CD14-positive monocyte (primary cell): ENCODE measurements at regions not wholly inside any gene's neighbourhood (a gene's known extent, or its start where the extent isn't known, plus 50 kb on each side); places are given as distances from the start of the nearest gene placed in this dataset.

ENCODE experiments used
- DNase-seq, 3 donors: peaks; one replicate each; pipeline ENCODE4 v3.0.0-alpha.2; 2011 to 2022
- H2AFZ ChIP-seq: 2 replicates; pipeline ENCODE4 v1.6.0; 2012; ENCODE audit warnings: mild to moderate bottlenecking, low read depth, low read length, inconsistent platforms; ENCODE audit not compliant: insufficient read depth, poor library complexity, severe bottlenecking
- H3K27ac ChIP-seq, 2 donors: 1 replicate in 1 of 2; 2 replicates in 1 of 2; pipeline ENCODE4 v1.5.1; 2012 to 2013; ENCODE audit warnings: low read length in 2 of 2, control low read depth in 1 of 2, inconsistent platforms in 1 of 2, low read depth in 1 of 2, mild to moderate bottlenecking in 1 of 2
- H3K27me3 ChIP-seq, 2 donors: one replicate each; pipeline versions ENCODE4 v1.6.0 to v1.6.1; 2011 to 2013; ENCODE audit warnings: low read length in 2 of 2; ENCODE audit not compliant: control insufficient read depth in 2 of 2, insufficient read depth in 2 of 2
- H3K36me3 ChIP-seq, 2 donors: replicated peaks in 1 of 2; 1 replicate in 1 of 2; 2 replicates in 1 of 2; pipeline versions ENCODE4 v1.5.1 to v1.6.1; 2012 to 2013; ENCODE audit warnings: low read length in 2 of 2, control low read depth in 1 of 2, inconsistent platforms in 1 of 2, mild to moderate bottlenecking in 1 of 2; ENCODE audit not compliant: insufficient read depth in 2 of 2, control insufficient read depth in 1 of 2
- H3K4me1 ChIP-seq, 2 donors: 1 replicate in 1 of 2; 2 replicates in 1 of 2; pipeline versions ENCODE4 v1.5.1 to v1.6.1; 2012 to 2013; ENCODE audit warnings: low read length in 2 of 2, control low read depth in 1 of 2, inconsistent platforms in 1 of 2, mild to moderate bottlenecking in 1 of 2, moderate library complexity in 1 of 2; ENCODE audit not compliant: insufficient read depth in 2 of 2, control insufficient read depth in 1 of 2
- H3K4me2 ChIP-seq: replicated peaks from 2 replicates; pipeline ENCODE3; 2012; ENCODE audit warnings: low read length, moderate library complexity, mild to moderate bottlenecking; ENCODE audit not compliant: poor library complexity, severe bottlenecking; ENCODE audit errors: extremely low read depth
- H3K4me3 ChIP-seq, 3 experiments: fragments of 200-600 bp in 1 of 3; sonication (generic) in 1 of 3; replicated peaks in 1 of 3; 1 replicate in 2 of 3; 2 replicates in 1 of 3; pipeline ENCODE4 v1.5.1; 2011 to 2013; ENCODE audit warnings: low read length in 3 of 3, mild to moderate bottlenecking in 3 of 3, control low read depth in 2 of 3, low read depth in 2 of 3, inconsistent platforms in 1 of 3, moderate library complexity in 1 of 3
- H3K79me2 ChIP-seq: 2 replicates; pipeline ENCODE4 v1.6.0; 2012; ENCODE audit warnings: mild to moderate bottlenecking, control low read depth, inconsistent platforms, low read length, moderate library complexity; ENCODE audit not compliant: insufficient read depth
- H3K9ac ChIP-seq: 2 replicates; pipeline ENCODE4 v1.6.0; 2017; ENCODE audit warnings: low read length, mild to moderate bottlenecking; ENCODE audit not compliant: insufficient read depth, poor library complexity, severe bottlenecking
- H3K9me3 ChIP-seq, 2 donors: replicated peaks in 1 of 2; 1 replicate in 1 of 2; 2 replicates in 1 of 2; pipeline versions ENCODE4 v1.5.1 to v1.6.1; 2012 to 2013; ENCODE audit warnings: low read length in 2 of 2, control low read depth in 1 of 2; ENCODE audit not compliant: control insufficient read depth in 1 of 2, insufficient read depth in 1 of 2
- H4K20me1 ChIP-seq: 2 replicates; pipeline ENCODE4 v1.6.0; 2012; ENCODE audit warnings: mild to moderate bottlenecking, low read length, control low read depth, moderate library complexity; ENCODE audit not compliant: insufficient read depth
- H3K27ac Mint-ChIP-seq, 7 donors: one replicate each; pipeline ENCODE4 v1.8.0; 2020; ENCODE audit warnings: mild to moderate bottlenecking in 7 of 7, mixed read lengths in 7 of 7, moderate library complexity in 6 of 7, inconsistent platforms in 2 of 7
- H3K27me3 Mint-ChIP-seq, 3 donors: one replicate each; pipeline ENCODE4 v1.8.0; 2021 to 2022; ENCODE audit warnings: low read depth in 3 of 3, mild to moderate bottlenecking in 3 of 3, mixed read lengths in 3 of 3, moderate library complexity in 3 of 3, inconsistent platforms in 1 of 3
- H3K36me3 Mint-ChIP-seq, 2 donors: one replicate each; pipeline ENCODE4 v1.8.0; 2020; ENCODE audit warnings: mixed read lengths in 2 of 2, inconsistent platforms in 1 of 2, mild to moderate bottlenecking in 1 of 2
- H3K4me1 Mint-ChIP-seq: one replicate; pipeline ENCODE4 v1.8.0; 2020; ENCODE audit warnings: mild to moderate bottlenecking, mixed read lengths
- H3K4me3 Mint-ChIP-seq, 2 donors: one replicate each; pipeline ENCODE4 v1.8.0; 2020; ENCODE audit warnings: mild to moderate bottlenecking in 2 of 2, mixed read lengths in 2 of 2, moderate library complexity in 1 of 2
- H3K9me3 Mint-ChIP-seq, 7 donors: one replicate each; pipeline ENCODE4 v1.8.0; 2020 to 2022; ENCODE audit warnings: mixed read lengths in 7 of 7, mild to moderate bottlenecking in 6 of 7, moderate library complexity in 6 of 7, inconsistent platforms in 2 of 7
- CTCF ChIP-seq: fragments of 200-600 bp; IDR thresholded peaks from one replicate; pipeline ENCODE4 v1.8.0; 2022; ENCODE audit warnings: antibody characterized with exemption, mild to moderate bottlenecking
- WGBS: methylation state at CpG from one replicate; pipeline ENCODE4 v1.1.5; 2013; ENCODE audit warnings: missing lambda C conversion rate; ENCODE audit not compliant: insufficient coverage; 5-methylcytosine and 5-hydroxymethylcytosine counted together
- intact Hi-C, 2 donors: fragments of 100-400 bp; cut with micrococcal nuclease; formaldehyde crosslinking; loops; one replicate each; pipeline versions ENCODE4 v1.15.0 to v1.15.1; 2023

- Histone ChIP-seq H3K9me3 (no peaks in the 10 kb centered on the region), H3K27ac (no peak overlapping the region), H3K27me3 (no peaks in the 10 kb centered on the region), H3K4me2 (no peak overlapping the region), H3K36me3 (no peaks in the 10 kb centered on the region), H3K9ac (no peak overlapping the region), H3K79me2 (no peaks in the 10 kb centered on the region), H3K4me3 (no peak overlapping the region), H3K4me1 (no peaks in the 10 kb centered on the region), H4K20me1 (no peaks in the 10 kb centered on the region), H2AFZ (no peak overlapping the region)
- WGBS: no CpG with 5 or more reads among the region's 4 CpGs
- intact Hi-C loops: no loop called here
- H3K4me1 Mint-ChIP-seq: no peaks in the 10 kb centered on the region
- no peak overlapping the region for H3K27ac Mint-ChIP-seq
- peaks cover 0 to 19% (median 0%) of the 10 kb centered on the region in 7 donors for H3K9me3 Mint-ChIP-seq
- peaks cover 7 to 18% (median 9%) of the 10 kb centered on the region in 3 donors for H3K27me3 Mint-ChIP-seq
- H3K36me3 Mint-ChIP-seq: no peaks in the 10 kb centered on the region
- TF ChIP-seq CTCF: no peak
- no peak overlapping the region for H3K4me3 Mint-ChIP-seq
- DNase-seq: no peak
Observed at GRCh38 chr7:98707076-98707475, 90.0 kb downstream of the NPTX2 start.

GRCh38 chr7:98711945-98712344 is 94.9 kb downstream of the NPTX2 start:
- Mint-ChIP-seq H3K4me1 (no peaks in the 10 kb centered on the region), H3K9me3 (peaks cover 0 to 13% (median 0%) of the 10 kb centered on the region in 7 donors), H3K27me3 (peaks cover 0 to 14% (median 8%) of the 10 kb centered on the region in 3 donors), H3K27ac (no peak overlapping the region), H3K36me3 (no peaks in the 10 kb centered on the region), H3K4me3 (no peak overlapping the region)
- no peak overlapping the region for H3K9ac ChIP-seq
- no peaks in the 10 kb centered on the region for H4K20me1 ChIP-seq
- DNase-seq: no peak
- no peak overlapping the region for H3K27ac ChIP-seq
- H3K27me3 ChIP-seq: no peaks in the 10 kb centered on the region
- no peaks in the 10 kb centered on the region for H3K79me2 ChIP-seq
- WGBS: 92% methylated on average over 8 of the region's 10 CpGs
- no peak overlapping the region for H2AFZ ChIP-seq
- no peak overlapping the region for H3K4me2 ChIP-seq
- no peaks in the 10 kb centered on the region for H3K9me3 ChIP-seq
- H3K36me3 ChIP-seq: no peaks in the 10 kb centered on the region
- no peak for TF ChIP-seq CTCF
- no peaks in the 10 kb centered on the region for H3K4me1 ChIP-seq
- intact Hi-C loops: no loop called here
- no peak overlapping the region for H3K4me3 ChIP-seq
